GM12865 (cell line): ENCODE measurements at regions not wholly inside any gene's neighbourhood (a gene's known extent, or its start where the extent isn't known, plus 50 kb on each side); places are given as distances from the start of the nearest gene placed in this dataset.

Experiments used
- DNase-seq: peaks from one replicate; pipeline ENCODE4 v3.0.0; 2010; ENCODE audit warnings: low read depth
- H3K4me3 ChIP-seq: 2 replicates; pipeline ENCODE4 v1.5.1; 2011; ENCODE audit warnings: mild to moderate bottlenecking, low read depth, low read length, control low read depth
- TF ChIP-seq, protein P1 (sequence below): IDR thresholded peaks from 2 replicates; pipeline ENCODE4 v1.5.1; 2011; ENCODE audit warnings: low read length, control low read depth, low read depth, inconsistent platforms; ENCODE audit not compliant: insufficient read depth; ENCODE audit errors: missing control alignments

DNA sequence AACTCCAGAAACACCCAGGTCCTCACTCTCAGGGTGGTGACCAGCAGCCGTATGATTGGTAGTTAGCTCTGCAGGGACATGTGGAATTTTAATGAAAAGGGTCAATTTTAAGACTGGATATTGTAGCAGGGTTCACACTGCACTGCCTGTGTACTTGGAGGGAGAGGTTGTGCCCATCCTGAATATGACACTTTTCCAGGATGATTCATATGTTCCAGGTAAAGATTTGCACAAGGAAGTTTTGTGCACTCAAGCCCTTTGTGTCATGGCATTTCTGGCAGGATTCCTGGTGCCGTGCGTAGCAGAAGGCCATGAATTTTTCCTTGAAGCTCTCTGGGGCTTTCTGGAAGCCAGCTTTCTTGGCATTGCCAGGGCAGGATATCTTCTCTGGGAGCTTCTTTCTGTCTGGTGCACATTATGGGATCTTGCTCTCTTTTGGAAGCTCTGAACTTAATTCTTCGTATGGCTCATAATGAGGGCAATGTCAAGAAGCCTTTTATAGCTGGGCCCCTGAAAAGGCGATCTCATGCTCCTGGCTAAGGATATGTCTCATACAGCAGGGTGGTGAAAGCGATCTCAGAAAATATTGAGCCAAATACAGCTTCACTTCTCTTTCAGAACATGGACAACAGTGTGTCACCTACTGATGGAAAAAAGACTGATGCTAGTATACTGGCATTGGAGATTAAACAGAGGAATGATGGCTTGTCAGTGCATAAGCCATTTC lies 1133.9 kb downstream of the AACS start:
- H3K4me3 ChIP-seq = no peak overlapping the region
- no peak for DNase-seq
- TF ChIP-seq, protein P1, sequence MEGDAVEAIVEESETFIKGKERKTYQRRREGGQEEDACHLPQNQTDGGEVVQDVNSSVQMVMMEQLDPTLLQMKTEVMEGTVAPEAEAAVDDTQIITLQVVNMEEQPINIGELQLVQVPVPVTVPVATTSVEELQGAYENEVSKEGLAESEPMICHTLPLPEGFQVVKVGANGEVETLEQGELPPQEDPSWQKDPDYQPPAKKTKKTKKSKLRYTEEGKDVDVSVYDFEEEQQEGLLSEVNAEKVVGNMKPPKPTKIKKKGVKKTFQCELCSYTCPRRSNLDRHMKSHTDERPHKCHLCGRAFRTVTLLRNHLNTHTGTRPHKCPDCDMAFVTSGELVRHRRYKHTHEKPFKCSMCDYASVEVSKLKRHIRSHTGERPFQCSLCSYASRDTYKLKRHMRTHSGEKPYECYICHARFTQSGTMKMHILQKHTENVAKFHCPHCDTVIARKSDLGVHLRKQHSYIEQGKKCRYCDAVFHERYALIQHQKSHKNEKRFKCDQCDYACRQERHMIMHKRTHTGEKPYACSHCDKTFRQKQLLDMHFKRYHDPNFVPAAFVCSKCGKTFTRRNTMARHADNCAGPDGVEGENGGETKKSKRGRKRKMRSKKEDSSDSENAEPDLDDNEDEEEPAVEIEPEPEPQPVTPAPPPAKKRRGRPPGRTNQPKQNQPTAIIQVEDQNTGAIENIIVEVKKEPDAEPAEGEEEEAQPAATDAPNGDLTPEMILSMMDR = no peak

DNA sequence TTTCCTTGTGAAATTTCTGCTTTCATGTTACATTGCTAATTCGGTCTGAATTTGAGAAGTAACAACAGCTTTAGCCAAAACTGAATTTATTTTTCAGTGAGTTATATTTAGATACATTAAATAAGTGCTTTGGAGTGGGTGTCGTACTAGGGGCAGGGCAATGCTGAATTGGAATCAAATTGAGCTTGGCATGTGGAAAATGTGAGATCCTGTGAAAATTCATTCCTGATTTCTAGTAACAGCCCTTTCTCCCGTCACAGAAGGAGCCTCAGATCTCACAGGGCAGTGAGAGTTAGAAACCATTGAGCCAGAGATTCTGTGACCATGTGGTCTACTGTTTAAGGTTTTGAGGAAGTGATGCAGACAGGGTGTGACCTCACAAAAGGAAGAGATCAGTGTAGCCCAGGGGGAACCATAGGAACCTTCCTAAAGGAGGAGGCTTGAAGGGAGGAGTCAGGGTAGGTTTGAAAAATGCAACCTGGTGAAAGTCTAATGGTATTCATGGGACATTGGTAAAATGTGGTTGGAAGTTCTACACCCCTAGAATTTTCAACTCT lies 1136.8 kb downstream of the AACS start:
- DNase-seq = no peak
- TF ChIP-seq, protein P1 = no peak
- no peak overlapping the region for H3K4me3 ChIP-seq

DNA sequence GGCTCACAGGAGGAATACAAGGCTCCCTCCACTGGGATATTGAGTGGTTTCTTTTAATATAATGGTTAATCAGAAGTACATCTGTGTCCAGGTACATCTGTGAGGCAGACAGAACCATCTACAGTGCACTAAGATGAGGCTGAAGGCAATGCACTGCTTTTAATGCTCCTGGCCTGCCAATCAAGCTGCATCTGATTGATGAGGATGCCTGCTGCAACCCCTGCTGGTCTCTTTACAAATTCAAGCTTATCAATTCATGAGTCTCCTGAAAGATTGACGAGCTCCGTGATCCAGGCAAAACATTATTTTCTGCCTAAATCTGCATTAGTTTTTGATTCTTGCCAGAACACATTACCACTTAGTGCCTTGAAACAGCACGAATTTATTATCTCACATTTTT lies 1139.1 kb downstream of the AACS start:
- TF ChIP-seq, protein P1 = no peak
- no peak for DNase-seq

DNA sequence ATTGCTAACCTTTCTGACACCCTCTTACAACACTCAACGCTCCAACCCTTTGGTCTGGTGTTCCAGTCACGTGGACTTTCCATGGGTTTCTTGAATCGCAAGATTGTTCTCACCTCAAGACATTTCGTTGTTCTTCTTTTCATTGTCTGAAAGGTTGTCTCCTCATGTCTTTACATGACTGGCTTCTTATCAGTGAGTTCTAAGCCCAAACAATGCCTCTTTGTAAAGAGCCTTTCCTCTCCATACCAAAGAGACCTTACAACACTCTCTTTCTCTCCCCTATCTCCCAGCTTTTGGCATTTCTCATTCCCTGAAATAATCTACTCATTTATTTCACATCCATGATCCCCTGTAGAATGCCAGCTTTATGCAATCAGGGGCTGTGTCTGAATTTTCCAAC lies 1144.8 kb downstream of the AACS start:
- no peak overlapping the region for H3K4me3 ChIP-seq

More for the DNA sequence above, 1139.1 kb downstream of the AACS start:
- H3K4me3 ChIP-seq = no peak overlapping the region

DNA sequence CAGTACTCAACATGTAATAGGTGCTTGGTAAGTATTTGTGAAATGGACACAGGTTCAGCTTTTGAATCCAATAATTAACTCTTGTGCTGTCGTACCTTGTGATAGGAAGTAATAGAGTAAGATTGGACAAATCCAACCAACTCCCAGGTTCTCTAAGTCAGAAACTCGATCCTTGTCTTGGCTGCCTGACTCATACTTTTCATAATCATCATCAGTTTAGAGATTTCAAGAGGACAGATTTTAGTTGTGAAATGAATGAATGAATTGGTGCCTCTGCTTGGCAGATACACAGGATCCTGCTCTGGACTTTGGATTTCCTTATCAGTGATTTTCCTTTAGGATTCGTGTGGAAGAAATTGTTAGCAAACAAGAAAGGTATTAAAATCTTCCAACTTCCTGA lies 1145.2 kb downstream of the AACS start:
- no peak overlapping the region for H3K4me3 ChIP-seq
- TF ChIP-seq, protein P1 = no peak
- DNase-seq = no peak

More for the DNA sequence above, 1144.8 kb downstream of the AACS start:
- TF ChIP-seq, protein P1 = no peak
- no peak for DNase-seq

DNA sequence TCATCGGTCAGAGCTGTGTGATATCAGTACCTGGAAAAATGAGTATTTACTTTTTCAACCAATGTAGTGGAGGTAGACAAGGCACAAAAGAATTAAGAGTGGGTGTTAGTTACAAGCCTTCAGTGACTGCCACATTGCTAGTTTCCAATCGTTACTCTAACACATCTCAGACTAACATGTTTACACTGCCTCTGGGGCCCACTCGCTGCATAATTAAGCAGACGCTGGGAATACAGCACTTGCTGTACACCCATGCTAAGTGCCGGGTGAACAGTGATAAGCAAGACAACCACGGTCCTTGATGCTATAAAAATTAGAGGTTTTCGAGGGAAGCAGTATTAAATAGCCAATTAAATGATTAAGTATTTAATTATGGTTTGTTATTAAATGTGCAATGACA lies 1147.6 kb downstream of the AACS start:
- no peak overlapping the region for H3K4me3 ChIP-seq
- no peak for DNase-seq
- TF ChIP-seq, protein P1 = no peak
